ENCODE measurements at regions not wholly inside any gene's neighbourhood (a gene's known extent, or its start where the extent isn't known, plus 50 kb on each side); places are given as distances from the start of the nearest gene placed in this dataset.

- Histone ChIP-seq H4K5ac (ENCODE audit: low read depth, low read length) (no peak overlapping the region), H3K4me3 (ENCODE audit: insufficient read depth, low read depth, low read length) (no peak overlapping the region), H3K4me1 (ENCODE audit: control insufficient read depth, insufficient read depth, low read length) (no peaks in the 10 kb centered on the region), H2BK15ac (ENCODE audit: low read depth, low read length) (no peak overlapping the region), H3K9ac (ENCODE audit: low read depth, low read length) (no peak overlapping the region), H3K9me3 (ENCODE audit: control insufficient read depth, insufficient read depth, low read length) (peaks cover 9% of the 10 kb centered on the region), H2BK20ac (ENCODE audit: low read depth, low read length) (no peak overlapping the region), H3K23ac (ENCODE audit: low read depth, low read length) (no peak overlapping the region), H3K36me3 (ENCODE audit: control insufficient read depth, insufficient read depth, low read length) (no peaks in the 10 kb centered on the region), H4K8ac (ENCODE audit: low read depth in 2 of 2, low read length in 2 of 2) (no peak overlapping the region), H2AFZ (replicated peaks; ENCODE audit: low read length, poor library complexity) (no peak overlapping the region), H3K79me1 (ENCODE audit: low read depth in 1 of 2, low read length in 2 of 2) (no peaks in the 10 kb centered on the region), H2BK5ac (ENCODE audit: low read depth, low read length, poor library complexity, severe bottlenecking) (no peak overlapping the region), H2AK5ac (ENCODE audit: low read depth, low read length) (no peak overlapping the region), H3K27me3 (ENCODE audit: control insufficient read depth, insufficient read depth, low read length) (no peaks in the 10 kb centered on the region), H3K27ac (ENCODE audit: insufficient read depth, low read length) (no peak overlapping the region), H3K4ac (ENCODE audit: low read depth, low read length) (no peak overlapping the region), H2BK120ac (ENCODE audit: low read depth, low read length) (no peak overlapping the region), H4K91ac (ENCODE audit: insufficient read depth, low read depth, low read length) (no peak overlapping the region), H3K14ac (replicated peaks; ENCODE audit: low read depth, low read length) (no peak overlapping the region), H4K20me1 (ENCODE audit: insufficient read depth, low read length) (no peaks in the 10 kb centered on the region), H3K56ac (ENCODE audit: extremely low read depth, insufficient read depth, low read length) (no peak overlapping the region), H3K18ac (ENCODE audit: low read depth, low read length) (no peak overlapping the region), H3K9me1 (ENCODE audit: insufficient read depth, low read length) (no peaks in the 10 kb centered on the region), H2AK9ac (replicated peaks; ENCODE audit: low read depth, low read length, poor library complexity) (no peak overlapping the region), H3K4me2 (ENCODE audit: low read depth, low read length) (no peak overlapping the region)
- CTCF ChIA-PET: no interaction called here
- DNase-seq: no peak
- ATAC-seq (ENCODE audit: low read depth): no peak
- dilution Hi-C loops (cut with HindIII; ENCODE audit: low sequenced_read_pairs, unreplicated experiment) (no loop called here), in situ Hi-C loops (cut with MboI; ENCODE audit: low sequenced_read_pairs) (no loop called here), intact Hi-C loops (cut with micrococcal nuclease) (no loop called here)
- WGBS, 2 experiments (ENCODE audit: extremely low coverage in 2 of 2, insufficient read length in 1 of 2): no CpG with 5 or more reads among the region's 1 CpG
- BruUV-seq (replicated peaks): no TSS peak
- no peak for TF ChIP-seq CHD1 (IDR thresholded peaks at IDR 0.05; ENCODE audit: low read depth, low read length)
- no peak for TF ChIP-seq USF2 (IDR thresholded peaks at IDR 0.05; ENCODE audit: low read depth, low read length)
- TF ChIP-seq RAD21 (IDR thresholded peaks at IDR 0.05; ENCODE audit: low read length): no peak
- no peak for TF ChIP-seq BHLHE40 (IDR thresholded peaks at IDR 0.05; ENCODE audit: low read depth, low read length)
- TF ChIP-seq MAZ (IDR thresholded peaks at IDR 0.05; ENCODE audit: borderline replicate concordance, low read depth, low read length): no peak
- no peak for TF ChIP-seq MXI1 (IDR thresholded peaks at IDR 0.05; ENCODE audit: borderline replicate concordance, low read depth, low read length)
- no peak for TF ChIP-seq RCOR1 (IDR thresholded peaks at IDR 0.05; ENCODE audit: insufficient replicate concordance, low read length)
- TF ChIP-seq RFX5 (IDR thresholded peaks at IDR 0.05; ENCODE audit: low read depth, low read length): no peak
- TF ChIP-seq POLR2A (IDR thresholded peaks at IDR 0.05; ENCODE audit: low read depth, low read length): no peak
- no peak for TF ChIP-seq CTCF (conservative IDR thresholded peaks at IDR 0.05; ENCODE audit: low read depth, low read length)
- TF ChIP-seq, protein P1, sequence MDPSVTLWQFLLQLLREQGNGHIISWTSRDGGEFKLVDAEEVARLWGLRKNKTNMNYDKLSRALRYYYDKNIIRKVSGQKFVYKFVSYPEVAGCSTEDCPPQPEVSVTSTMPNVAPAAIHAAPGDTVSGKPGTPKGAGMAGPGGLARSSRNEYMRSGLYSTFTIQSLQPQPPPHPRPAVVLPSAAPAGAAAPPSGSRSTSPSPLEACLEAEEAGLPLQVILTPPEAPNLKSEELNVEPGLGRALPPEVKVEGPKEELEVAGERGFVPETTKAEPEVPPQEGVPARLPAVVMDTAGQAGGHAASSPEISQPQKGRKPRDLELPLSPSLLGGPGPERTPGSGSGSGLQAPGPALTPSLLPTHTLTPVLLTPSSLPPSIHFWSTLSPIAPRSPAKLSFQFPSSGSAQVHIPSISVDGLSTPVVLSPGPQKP (IDR thresholded peaks at IDR 0.05; ENCODE audit: borderline replicate concordance, low read depth, low read length): no peak
- no peak for TF ChIP-seq FOS (IDR thresholded peaks at IDR 0.05; ENCODE audit: low read depth, low read length)
- TF ChIP-seq SMC3 (IDR thresholded peaks at IDR 0.05; ENCODE audit: low read depth, low read length): no peak
- TF ChIP-seq MAFK (IDR thresholded peaks at IDR 0.05; ENCODE audit: low read depth, low read length): no peak
- POLR2A ChIA-PET (ENCODE audit: unreplicated experiment): no interaction called here
Observed at GRCh38 chr9:11968631-11969030, 724.6 kb upstream of the TYRP1 start.

Measured in IMR-90 (cell line).